ENCODE measurements at regions not wholly inside any gene's neighbourhood (a gene's known extent, or its start where the extent isn't known, plus 50 kb on each side); places are given as distances from the start of the nearest gene placed in this dataset.

- no peak for DNase-seq (ENCODE audit: low read depth)
Measured at GRCh38 chr2:201969241-201969937, 64.3 kb upstream of the FZD7 start.

DNA sequence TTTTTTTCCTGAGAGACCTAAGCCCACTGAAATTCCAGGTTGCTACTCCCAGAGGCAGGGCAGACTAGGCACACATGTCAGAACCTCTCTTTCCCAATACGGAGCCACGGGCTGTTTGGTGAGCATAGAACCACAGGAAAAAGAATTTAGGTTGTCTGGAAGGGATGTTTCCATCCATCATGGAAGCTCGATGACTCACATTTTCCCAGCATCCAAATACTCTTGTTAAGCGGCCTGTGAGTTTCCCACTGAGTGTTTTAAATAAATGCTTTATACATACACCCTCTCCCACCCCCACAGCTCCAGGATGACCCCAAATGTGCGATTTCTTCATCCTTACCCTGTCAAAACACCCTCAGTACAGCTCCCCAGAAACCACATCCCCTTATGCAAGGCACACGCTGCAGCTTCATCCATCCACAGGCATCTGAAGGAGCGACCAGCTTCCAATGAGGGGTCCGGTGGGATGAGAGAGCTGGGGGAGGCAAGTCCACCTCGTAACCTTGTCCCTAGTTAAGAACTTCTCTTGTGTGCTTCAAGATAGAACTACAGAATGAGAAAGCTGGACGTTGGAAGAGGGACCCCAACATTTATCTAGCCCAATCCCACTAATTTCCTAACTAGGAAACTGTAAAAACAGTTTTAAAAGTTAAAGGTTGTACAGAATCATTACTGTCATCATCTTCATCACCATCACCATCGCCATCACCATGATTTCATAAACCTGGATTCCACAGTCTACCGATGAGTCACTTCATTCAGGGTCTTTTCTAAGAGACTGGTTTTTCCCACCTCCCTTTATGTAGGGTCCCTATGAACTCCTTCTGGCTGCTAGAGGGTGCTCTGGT is 63.5 kb upstream of the FZD7 start:
- DNase-seq (ENCODE audit: low read depth): peak; percentile 54

- DNase-seq (ENCODE audit: low read depth): no peak
Measured at GRCh38 chr2:201970786-201971108, 62.9 kb upstream of the FZD7 start.

DNA sequence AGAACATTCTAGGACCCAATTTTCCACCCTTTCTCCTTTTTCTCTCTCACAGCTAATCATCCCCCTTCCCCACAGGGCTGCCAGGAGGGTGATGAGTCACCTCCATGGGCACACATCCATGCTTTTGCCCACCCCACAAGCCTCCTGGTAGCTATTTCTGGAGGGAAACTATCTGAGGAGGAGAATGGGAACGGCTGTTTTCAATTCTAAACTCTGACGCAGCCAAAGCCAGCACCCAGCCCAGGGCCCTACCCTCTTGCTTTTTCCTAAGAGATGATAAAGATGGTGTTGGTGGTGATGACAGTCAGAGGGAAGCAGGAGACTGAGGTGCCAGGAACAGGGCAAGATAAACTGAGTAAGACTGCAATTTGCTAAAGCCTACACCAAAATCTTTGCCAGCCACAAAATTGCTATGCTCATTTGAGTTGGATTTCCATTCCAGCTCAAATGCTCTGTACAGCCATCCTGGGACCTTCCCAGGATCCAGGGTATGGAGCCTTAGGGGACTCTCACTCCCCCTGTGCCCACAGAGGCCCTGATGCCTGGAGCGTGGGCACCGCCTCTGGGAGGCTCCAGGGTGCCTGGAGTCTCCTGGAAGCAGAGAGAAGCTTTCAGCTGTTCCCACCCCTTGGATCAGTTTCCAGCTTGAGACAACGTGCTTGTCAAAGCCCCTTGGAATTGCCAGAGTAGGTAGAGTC is 62.0 kb upstream of the FZD7 start:
- peak; percentile 72 for DNase-seq (ENCODE audit: low read depth)

- DNase-seq (ENCODE audit: low read depth): no peak
Measured at GRCh38 chr2:201972621-201973255, 60.9 kb upstream of the FZD7 start.

- no peak for DNase-seq (ENCODE audit: low read depth)
Measured at GRCh38 chr2:201973305-201973928, 60.2 kb upstream of the FZD7 start.

DNA sequence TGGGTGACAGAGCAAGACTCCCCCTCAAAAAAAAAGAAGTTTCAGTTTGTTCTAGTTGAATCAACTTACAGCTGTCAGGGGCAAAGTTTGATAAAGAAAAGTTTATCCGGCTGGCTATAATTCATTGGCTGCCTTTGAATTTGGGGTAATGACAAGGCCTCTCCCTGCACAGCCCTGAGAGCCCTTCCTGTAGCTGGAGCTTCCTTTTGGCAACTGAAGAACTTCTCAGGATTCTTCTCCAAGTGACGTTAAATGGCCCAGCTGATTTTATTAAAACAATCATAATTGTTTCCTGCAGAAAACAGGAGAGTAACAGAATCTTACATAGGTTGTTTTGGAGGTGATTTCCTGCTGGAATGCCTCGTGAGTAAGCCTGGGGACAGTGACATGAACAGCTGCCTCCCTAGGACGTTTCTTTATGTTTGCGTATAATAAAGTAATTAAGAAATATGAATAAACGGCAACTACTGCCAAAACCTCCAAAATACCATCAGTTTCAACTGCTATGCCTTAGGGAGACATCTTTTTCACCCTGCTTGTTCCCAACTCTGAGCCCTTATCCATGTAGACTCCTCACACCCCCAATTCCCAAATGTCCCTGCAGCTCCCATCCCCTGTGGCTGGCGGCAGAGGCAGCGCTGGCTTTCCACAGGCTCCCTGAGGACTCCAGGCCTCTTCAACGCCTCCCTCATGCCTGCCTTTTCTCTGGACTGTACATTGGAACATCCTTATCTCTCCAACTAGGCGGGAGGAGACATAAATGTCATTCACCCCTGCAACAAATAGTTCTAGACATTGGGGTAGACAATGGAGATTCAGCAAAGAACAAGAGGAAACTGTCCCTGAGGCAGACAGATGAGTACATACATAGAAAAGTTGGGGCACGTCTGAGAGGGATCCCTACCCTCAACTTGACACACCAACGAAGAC is 59.2 kb upstream of the FZD7 start:
- peak; percentile 12 for DNase-seq (ENCODE audit: low read depth)

DNA sequence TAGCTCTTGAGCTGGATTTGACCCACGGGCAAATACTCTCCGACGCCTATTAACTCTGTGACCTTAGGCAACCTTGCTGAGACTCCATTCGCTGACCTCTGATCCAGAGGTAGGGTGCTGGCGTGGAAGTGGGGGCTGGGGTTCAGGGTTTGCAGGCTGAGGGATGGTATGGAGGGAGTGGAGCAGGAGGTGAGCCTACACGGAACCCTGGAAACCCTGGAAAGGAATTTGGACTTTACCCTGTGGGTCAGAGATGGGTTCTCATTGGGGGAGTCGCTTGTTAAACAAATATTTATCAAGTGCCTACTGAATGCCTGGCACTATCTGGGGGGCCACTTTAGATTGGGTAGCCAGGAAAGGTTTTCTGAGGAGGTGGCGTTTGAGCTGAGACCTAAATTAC is 58.2 kb upstream of the FZD7 start:
- DNase-seq (ENCODE audit: low read depth): no peak

GRCh38 chr2:201975964-201976612 is 57.6 kb upstream of the FZD7 start:
- no peak for DNase-seq (ENCODE audit: low read depth)

DNA sequence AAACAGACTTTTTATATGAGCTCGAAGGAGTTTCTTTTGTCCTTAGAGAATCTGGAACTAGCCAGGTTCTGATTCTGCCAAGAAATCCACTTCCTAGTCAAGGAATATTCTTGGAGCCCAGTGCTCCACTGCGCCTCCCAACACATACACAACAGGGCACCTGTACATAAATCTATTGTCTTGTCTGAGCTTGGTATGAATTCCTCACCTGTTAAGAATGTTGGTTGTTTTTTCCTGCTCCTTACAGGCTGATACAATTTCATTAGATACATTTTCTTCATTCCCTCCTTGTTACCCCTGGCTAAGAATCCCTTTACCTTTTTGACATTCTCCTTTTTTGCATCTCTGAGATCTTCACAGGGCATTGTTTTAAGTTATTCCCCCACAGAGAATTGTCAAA is 56.0 kb upstream of the FZD7 start:
- DNase-seq (ENCODE audit: low read depth): no peak

DNA sequence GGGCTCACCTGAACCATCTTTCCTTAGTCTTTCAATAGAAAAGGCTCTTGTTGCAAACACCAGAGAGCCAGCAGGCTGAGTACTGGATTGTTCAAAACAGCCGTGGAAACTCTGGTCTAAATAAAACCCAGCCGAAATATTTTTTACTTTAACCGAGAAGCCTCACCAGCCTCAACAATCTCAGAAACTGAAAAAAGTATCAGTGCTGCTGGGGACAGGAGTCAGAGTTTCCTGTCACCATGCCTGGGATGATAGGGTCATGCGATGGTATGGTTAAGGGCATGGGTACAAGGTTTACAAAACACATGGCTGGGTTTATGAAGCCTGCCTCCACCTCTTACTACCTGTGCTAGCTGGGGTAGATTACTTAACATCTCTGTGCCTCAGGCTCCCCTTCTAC is 55.3 kb upstream of the FZD7 start:
- no peak for DNase-seq (ENCODE audit: low read depth)

- DNase-seq (ENCODE audit: low read depth): no peak
Measured at GRCh38 chr2:201978986-201979385, 54.7 kb upstream of the FZD7 start.

GRCh38 chr2:201980389-201980821 is 53.2 kb upstream of the FZD7 start:
- DNase-seq (ENCODE audit: low read depth): no peak

GRCh38 chr2:201980946-201981345 is 52.7 kb upstream of the FZD7 start:
- no peak for DNase-seq (ENCODE audit: low read depth)

DNA sequence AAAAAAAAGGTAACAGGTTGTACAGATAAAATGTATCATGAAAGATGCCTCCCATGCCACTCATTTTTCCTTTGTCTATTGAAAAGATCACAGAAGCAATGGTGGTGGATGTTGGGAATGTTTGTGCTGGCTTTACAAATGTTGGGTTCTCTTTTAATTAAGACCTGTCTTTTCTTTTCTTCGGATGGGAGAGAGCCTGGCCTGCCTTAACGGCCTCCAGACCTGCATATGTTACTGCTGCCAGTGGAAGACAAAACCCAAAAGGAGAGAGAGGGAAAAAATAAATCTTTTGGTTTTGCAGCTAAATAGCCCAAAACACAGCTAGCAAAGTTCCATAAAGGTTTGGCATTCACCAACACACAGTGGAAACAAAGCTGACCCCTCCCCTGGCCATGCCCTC is 50.5 kb upstream of the FZD7 start:
- no peak for DNase-seq (ENCODE audit: low read depth)

DNA sequence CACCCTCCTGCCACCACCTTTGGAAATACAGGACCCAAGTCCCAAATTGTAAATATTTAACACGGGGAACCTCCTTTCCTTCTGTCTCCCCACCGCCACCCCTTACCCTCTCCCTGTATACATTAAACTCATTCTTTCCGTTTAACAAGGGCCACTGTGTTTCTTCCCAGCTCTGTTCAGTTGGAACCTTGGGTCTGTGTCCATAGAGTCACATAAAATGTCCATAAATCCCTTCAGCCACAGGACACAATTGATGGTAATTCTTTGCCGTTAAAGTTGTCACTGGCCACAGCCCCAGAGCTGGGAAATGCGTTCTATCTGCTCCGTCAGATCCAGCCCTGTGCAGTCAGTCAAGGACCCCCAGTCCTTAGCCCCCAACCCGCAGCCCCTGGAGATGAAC is 49.9 kb upstream of the FZD7 start:
- no peak for DNase-seq (ENCODE audit: low read depth)

All from fibroblast of gingiva (primary cell).